Natural killer cell (primary cell): ENCODE measurements at regions not wholly inside any gene's neighbourhood (a gene's known extent, or its start where the extent isn't known, plus 50 kb on each side); places are given as distances from the start of the nearest gene placed in this dataset.
A peak's percentile ranks its signal among the peaks of the same experiment; 100 is the strongest.

Experiments used
- ATAC-seq, 3 donors: fragments of 150-1000 bp in 2 of 3; fragments of 200-7000 bp in 1 of 3; cut with Tn5 transposase; 1 replicate in 1 of 3; 2 replicates in 2 of 3; pipeline ENCODE4 v1.10.0; 2021; ENCODE audit warnings: mild to moderate bottlenecking in 2 of 3, moderate library complexity in 2 of 3
- DNase-seq, 2 donors: peaks; one replicate each; pipeline versions ENCODE4 v3.0.0 to v3.0.0-alpha.2; 2013 to 2021; ENCODE audit warnings: mixed read lengths in 1 of 2
- H3K27ac ChIP-seq: one replicate; pipeline ENCODE4 v1.5.1; 2013; ENCODE audit warnings: mild to moderate bottlenecking, low read length
- H3K27me3 ChIP-seq: one replicate; pipeline ENCODE4 v1.6.1; 2013; ENCODE audit warnings: low read length; ENCODE audit not compliant: control insufficient read depth, insufficient read depth
- H3K36me3 ChIP-seq: one replicate; pipeline ENCODE4 v1.6.1; 2013; ENCODE audit warnings: low read length; ENCODE audit not compliant: control insufficient read depth, insufficient read depth
- H3K4me1 ChIP-seq: one replicate; pipeline ENCODE4 v1.6.1; 2013; ENCODE audit warnings: low read length; ENCODE audit not compliant: control insufficient read depth, insufficient read depth
- H3K4me3 ChIP-seq: one replicate; pipeline ENCODE4 v1.5.1; 2013; ENCODE audit warnings: low read length
- H3K9me3 ChIP-seq: one replicate; pipeline ENCODE4 v1.6.1; 2013; ENCODE audit warnings: low read length; ENCODE audit not compliant: control insufficient read depth, insufficient read depth
- H3K27ac Mint-ChIP-seq, 2 donors: one replicate each; pipeline ENCODE4 v1.8.0; 2022; ENCODE audit warnings: mild to moderate bottlenecking in 2 of 2, mixed read lengths in 2 of 2, moderate library complexity in 1 of 2
- H3K27me3 Mint-ChIP-seq, 2 donors: one replicate each; pipeline ENCODE4 v1.8.0; 2022; ENCODE audit warnings: low read depth in 2 of 2, mixed read lengths in 2 of 2
- H3K36me3 Mint-ChIP-seq: one replicate; pipeline ENCODE4 v1.8.0; 2022; ENCODE audit warnings: mixed read lengths
- H3K4me1 Mint-ChIP-seq, 2 donors: one replicate each; pipeline ENCODE4 v1.8.0; 2022; ENCODE audit warnings: mixed read lengths in 2 of 2
- H3K4me3 Mint-ChIP-seq: one replicate; pipeline ENCODE4 v1.8.0; 2022; ENCODE audit warnings: mild to moderate bottlenecking, moderate library complexity, mixed read lengths
- H3K9me3 Mint-ChIP-seq, 2 donors: one replicate each; pipeline ENCODE4 v1.8.0; 2022; ENCODE audit warnings: mixed read lengths in 2 of 2
- WGBS: methylation state at CpG from one replicate; pipeline ENCODE4 v1.1.7; 2013; ENCODE audit warnings: missing lambda C conversion rate; ENCODE audit not compliant: insufficient coverage; 5-methylcytosine and 5-hydroxymethylcytosine counted together
- intact Hi-C: fragments of 100-400 bp; cut with micrococcal nuclease; formaldehyde crosslinking; loops from one replicate; pipeline ENCODE4 v1.14.2; 2022
- TF ChIP-seq, protein P1 (sequence below): fragments of 200-600 bp; IDR thresholded peaks from one replicate; pipeline ENCODE4 v1.8.0; 2022; ENCODE audit warnings: antibody characterized with exemption

DNA sequence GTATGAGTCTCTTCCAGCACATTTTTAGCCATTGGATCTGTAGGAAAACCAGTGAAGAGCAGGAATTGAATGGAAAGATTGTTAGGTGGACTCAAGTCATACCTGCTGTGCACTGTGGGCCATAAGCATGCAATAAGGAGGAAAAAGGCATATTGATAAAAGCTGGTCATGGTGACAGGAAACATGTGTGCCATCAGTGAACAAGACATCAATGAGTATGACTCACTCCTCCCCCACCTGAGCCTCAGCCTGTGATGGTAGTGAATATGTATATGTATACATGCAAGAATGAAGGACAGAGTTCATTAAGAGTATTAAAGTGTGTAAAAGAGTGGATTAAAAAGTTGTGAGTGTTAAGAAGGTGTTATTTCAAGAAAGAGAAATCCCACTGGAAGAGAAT lies 164.5 kb downstream of the TMEM38B start:
- Mint-ChIP-seq H3K36me3 (no peaks in the 10 kb centered on the region), H3K9me3 (peaks cover 3 to 8% of the 10 kb centered on the region in 2 donors), H3K4me3 (peak overlapping the region; percentile 67), H3K4me1 (peaks cover 20% of the 10 kb centered on the region in 2 donors), H3K27ac (peak overlapping the region; percentile 80 to 82), H3K27me3 (no peaks in the 10 kb centered on the region)
- H3K9me3 ChIP-seq: no peaks in the 10 kb centered on the region
- H3K36me3 ChIP-seq: no peaks in the 10 kb centered on the region
- H3K4me1 ChIP-seq: peaks cover 14% of the 10 kb centered on the region
- intact Hi-C loops: no loop called here
- TF ChIP-seq, protein P1, sequence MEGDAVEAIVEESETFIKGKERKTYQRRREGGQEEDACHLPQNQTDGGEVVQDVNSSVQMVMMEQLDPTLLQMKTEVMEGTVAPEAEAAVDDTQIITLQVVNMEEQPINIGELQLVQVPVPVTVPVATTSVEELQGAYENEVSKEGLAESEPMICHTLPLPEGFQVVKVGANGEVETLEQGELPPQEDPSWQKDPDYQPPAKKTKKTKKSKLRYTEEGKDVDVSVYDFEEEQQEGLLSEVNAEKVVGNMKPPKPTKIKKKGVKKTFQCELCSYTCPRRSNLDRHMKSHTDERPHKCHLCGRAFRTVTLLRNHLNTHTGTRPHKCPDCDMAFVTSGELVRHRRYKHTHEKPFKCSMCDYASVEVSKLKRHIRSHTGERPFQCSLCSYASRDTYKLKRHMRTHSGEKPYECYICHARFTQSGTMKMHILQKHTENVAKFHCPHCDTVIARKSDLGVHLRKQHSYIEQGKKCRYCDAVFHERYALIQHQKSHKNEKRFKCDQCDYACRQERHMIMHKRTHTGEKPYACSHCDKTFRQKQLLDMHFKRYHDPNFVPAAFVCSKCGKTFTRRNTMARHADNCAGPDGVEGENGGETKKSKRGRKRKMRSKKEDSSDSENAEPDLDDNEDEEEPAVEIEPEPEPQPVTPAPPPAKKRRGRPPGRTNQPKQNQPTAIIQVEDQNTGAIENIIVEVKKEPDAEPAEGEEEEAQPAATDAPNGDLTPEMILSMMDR: no peak
- peak in 1 of 3 donors; percentile 29 for ATAC-seq
- no peaks in the 10 kb centered on the region for H3K27me3 ChIP-seq
- no peak overlapping the region for H3K4me3 ChIP-seq
- peak in 1 of 2 donors; percentile 3 for DNase-seq
- H3K27ac ChIP-seq: no peak overlapping the region

DNA sequence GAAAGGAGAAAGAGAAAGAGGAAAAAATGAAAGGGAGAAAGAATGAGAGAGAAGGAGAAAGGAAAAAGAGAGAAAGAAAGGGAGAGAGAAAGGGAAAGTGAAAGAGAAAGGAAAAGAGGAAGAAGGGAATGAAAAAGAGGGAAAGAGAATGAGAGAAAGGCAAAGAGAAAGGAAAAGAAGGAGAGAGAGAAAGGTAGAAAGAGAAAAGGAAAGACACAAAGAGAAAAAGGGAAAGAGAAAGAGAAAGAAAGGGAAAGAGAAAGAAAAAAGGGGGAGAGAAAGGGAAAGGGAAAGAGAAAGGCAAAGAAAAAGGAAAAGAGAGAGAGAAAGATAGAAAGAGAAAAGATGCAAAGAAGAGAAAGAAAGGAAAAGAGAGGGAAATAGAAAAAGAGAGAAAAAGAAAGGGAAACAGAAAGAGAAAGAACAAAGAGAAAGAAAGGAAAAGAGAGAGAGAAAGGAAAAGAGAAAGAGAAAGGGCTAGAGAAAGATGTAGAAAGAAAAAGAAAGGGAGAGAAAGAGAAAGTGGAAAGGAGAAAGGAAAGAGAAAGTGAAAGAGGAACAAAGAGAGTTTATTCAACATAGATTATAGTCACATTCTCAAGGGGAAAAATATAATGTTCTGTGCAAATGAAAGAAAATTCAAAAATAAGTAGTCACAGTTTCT lies 165.2 kb downstream of the TMEM38B start:
- TF ChIP-seq, protein P1: peak; percentile 58
- peaks cover 3 to 8% of the 10 kb centered on the region in 2 donors for H3K9me3 Mint-ChIP-seq
- H3K4me3 Mint-ChIP-seq: peak overlapping the region; percentile 67
- Histone ChIP-seq H3K9me3 (no peaks in the 10 kb centered on the region), H3K36me3 (no peaks in the 10 kb centered on the region), H3K27ac (no peak overlapping the region), H3K4me1 (peaks cover 14% of the 10 kb centered on the region), H3K4me3 (no peak overlapping the region), H3K27me3 (no peaks in the 10 kb centered on the region)
- peak in 1 of 3 donors; percentile 49 for ATAC-seq
- no peak for DNase-seq
- peak overlapping the region; percentile 80 to 82 for H3K27ac Mint-ChIP-seq
- H3K27me3 Mint-ChIP-seq: no peaks in the 10 kb centered on the region
- intact Hi-C loops: no loop called here
- no peaks in the 10 kb centered on the region for H3K36me3 Mint-ChIP-seq
- H3K4me1 Mint-ChIP-seq: peaks cover 20% of the 10 kb centered on the region in 2 donors

DNA sequence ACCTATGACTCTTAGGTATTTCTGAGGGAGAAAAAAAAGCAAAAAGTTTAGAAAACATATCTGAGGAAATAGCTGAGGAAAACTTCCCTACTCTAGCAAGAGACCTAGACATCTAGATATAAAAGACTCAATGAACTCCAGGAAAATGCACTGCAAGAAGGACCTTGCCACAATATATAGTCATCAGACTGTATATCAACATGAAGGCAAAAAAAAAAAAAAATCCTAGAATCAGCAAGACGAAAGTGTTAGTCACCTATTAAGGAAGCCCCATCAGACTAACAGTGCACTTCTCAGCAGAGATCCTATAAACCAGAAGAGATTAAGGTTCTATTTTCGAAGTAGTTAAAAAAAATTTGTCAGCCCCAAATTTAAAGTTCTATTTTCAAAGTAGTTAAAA lies 166.2 kb downstream of the TMEM38B start:
- H3K4me1 Mint-ChIP-seq: peaks cover 20% of the 10 kb centered on the region in 2 donors
- H3K27me3 Mint-ChIP-seq: no peaks in the 10 kb centered on the region
- peaks cover 3 to 8% of the 10 kb centered on the region in 2 donors for H3K9me3 Mint-ChIP-seq
- no peaks in the 10 kb centered on the region for H3K36me3 ChIP-seq
- no peak overlapping the region for H3K4me3 Mint-ChIP-seq
- peak overlapping the region; percentile 33 to 80 for H3K27ac Mint-ChIP-seq
- ATAC-seq (no peak), DNase-seq (no peak)
- peaks cover 14% of the 10 kb centered on the region for H3K4me1 ChIP-seq
- TF ChIP-seq, protein P1: no peak
- intact Hi-C loops: no loop called here
- no peak overlapping the region for H3K4me3 ChIP-seq
- WGBS: 25% methylated on average over 1 of the region's 2 CpGs
- no peaks in the 10 kb centered on the region for H3K9me3 ChIP-seq
- no peak overlapping the region for H3K27ac ChIP-seq
- no peaks in the 10 kb centered on the region for H3K36me3 Mint-ChIP-seq
- H3K27me3 ChIP-seq: no peaks in the 10 kb centered on the region

DNA sequence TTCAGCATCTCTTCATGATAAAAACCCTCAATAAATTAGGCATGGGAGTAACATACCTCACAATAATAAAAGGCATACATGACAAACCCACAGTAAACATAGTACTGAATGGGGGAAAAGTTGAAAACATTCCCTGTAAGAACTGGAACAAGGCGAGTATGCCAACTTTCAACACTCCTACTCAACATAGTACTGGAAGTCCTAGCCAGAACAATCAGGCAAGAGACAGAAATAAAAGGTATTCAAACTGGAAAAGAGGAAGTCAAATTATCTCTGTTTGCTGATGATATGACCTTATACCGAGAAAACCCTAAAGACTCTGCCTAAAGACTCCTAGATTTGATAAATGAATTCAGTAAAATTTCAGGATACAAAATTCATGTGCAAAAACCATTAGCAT lies 167.6 kb downstream of the TMEM38B start:
- no peak overlapping the region for H3K27ac Mint-ChIP-seq
- peaks cover 20% of the 10 kb centered on the region in 2 donors for H3K4me1 Mint-ChIP-seq
- intact Hi-C loops: no loop called here
- Histone ChIP-seq H3K27me3 (no peaks in the 10 kb centered on the region), H3K36me3 (no peaks in the 10 kb centered on the region), H3K27ac (no peak overlapping the region), H3K4me3 (no peak overlapping the region), H3K9me3 (no peaks in the 10 kb centered on the region), H3K4me1 (peaks cover 14% of the 10 kb centered on the region)
- TF ChIP-seq, protein P1: no peak
- DNase-seq (no peak), ATAC-seq (no peak)
- no peak overlapping the region for H3K4me3 Mint-ChIP-seq
- peaks cover 3 to 8% of the 10 kb centered on the region in 2 donors for H3K9me3 Mint-ChIP-seq
- no peaks in the 10 kb centered on the region for H3K27me3 Mint-ChIP-seq
- 33% methylated on average over 1 of the region's 2 CpGs for WGBS
- H3K36me3 Mint-ChIP-seq: no peaks in the 10 kb centered on the region
